Mesenchymal stem cell (in vitro differentiated cells and primary cell): ENCODE measurements at regions not wholly inside any gene's neighbourhood (a gene's known extent, or its start where the extent isn't known, plus 50 kb on each side); places are given as distances from the start of the nearest gene placed in this dataset.

ENCODE experiments used
- DNase-seq: peaks from one replicate; pipeline ENCODE4 v3.0.0-alpha.2; 2013
- H2AFZ ChIP-seq: one replicate; pipeline ENCODE4 v1.6.1; 2013; ENCODE audit warnings: low read depth, mild to moderate bottlenecking, control low read depth, inconsistent platforms, low read length, moderate library complexity
- H2AK5ac ChIP-seq: 2 replicates; pipeline ENCODE4 v1.6.1; 2013; ENCODE audit warnings: low read length, moderate library complexity, mild to moderate bottlenecking, inconsistent platforms; ENCODE audit not compliant: severe bottlenecking
- H2BK120ac ChIP-seq: one replicate; pipeline ENCODE4 v1.6.1; 2013; ENCODE audit warnings: low read depth, mild to moderate bottlenecking, inconsistent platforms, low read length, moderate library complexity
- H2BK12ac ChIP-seq, 2 experiments: one replicate each; pipeline ENCODE4 v1.6.1; 2013; ENCODE audit warnings: inconsistent platforms in 2 of 2, low read length in 2 of 2, mild to moderate bottlenecking in 2 of 2, moderate library complexity in 2 of 2, control low read depth in 1 of 2
- H2BK15ac ChIP-seq: one replicate; pipeline ENCODE4 v1.6.1; 2013; ENCODE audit warnings: mild to moderate bottlenecking, low read depth, inconsistent platforms; ENCODE audit not compliant: poor library complexity, severe bottlenecking
- H2BK5ac ChIP-seq: 2 replicates; pipeline ENCODE4 v1.6.1; 2013; ENCODE audit warnings: low read depth, mild to moderate bottlenecking, low read length, control low read depth, inconsistent platforms; ENCODE audit not compliant: poor library complexity, severe bottlenecking
- H3K14ac ChIP-seq, 2 experiments: one replicate each; pipeline ENCODE4 v1.6.1; 2013; ENCODE audit warnings: inconsistent platforms in 2 of 2, low read length in 2 of 2, control low read depth in 1 of 2, mild to moderate bottlenecking in 1 of 2, moderate library complexity in 1 of 2
- H3K18ac ChIP-seq, 2 experiments: one replicate each; pipeline ENCODE4 v1.6.1; 2013; ENCODE audit warnings: inconsistent platforms in 2 of 2, low read length in 2 of 2, control low read depth in 1 of 2, low read depth in 1 of 2, mild to moderate bottlenecking in 1 of 2
- H3K23ac ChIP-seq, 2 experiments: one replicate each; pipeline ENCODE4 v1.6.1; 2013; ENCODE audit warnings: inconsistent platforms in 2 of 2, low read length in 2 of 2, mild to moderate bottlenecking in 2 of 2, moderate library complexity in 2 of 2, control low read depth in 1 of 2
- H3K27ac ChIP-seq: 2 replicates; pipeline ENCODE4 v1.5.1; 2013; ENCODE audit warnings: mild to moderate bottlenecking, moderate library complexity, low read length, control low read depth, inconsistent platforms; ENCODE audit not compliant: poor library complexity, severe bottlenecking
- H3K27me3 ChIP-seq, 2 experiments: 2 replicates each; pipeline versions ENCODE4 v1.6.1 to v1.7.0; 2013; ENCODE audit warnings: low read length in 2 of 2, mild to moderate bottlenecking in 2 of 2, moderate library complexity in 2 of 2, control low read depth in 1 of 2, inconsistent platforms in 1 of 2; ENCODE audit not compliant: control insufficient read depth in 1 of 2, insufficient read depth in 1 of 2
- H3K36me3 ChIP-seq, 2 experiments: 2 replicates each; pipeline versions ENCODE4 v1.6.1 to v1.7.0; 2013; ENCODE audit warnings: low read length in 2 of 2, control low read depth in 1 of 2, inconsistent platforms in 1 of 2, low read depth in 1 of 2, mild to moderate bottlenecking in 1 of 2; ENCODE audit not compliant: insufficient read depth in 2 of 2, control insufficient read depth in 1 of 2
- H3K4ac ChIP-seq, 2 experiments: one replicate each; pipeline ENCODE4 v1.6.1; 2013; ENCODE audit warnings: inconsistent platforms in 2 of 2, low read length in 2 of 2, mild to moderate bottlenecking in 2 of 2, moderate library complexity in 2 of 2, control low read depth in 1 of 2, low read depth in 1 of 2
- H3K4me1 ChIP-seq: 2 replicates; pipeline ENCODE4 v1.6.1; 2013; ENCODE audit warnings: low read depth, low read length, control low read depth; ENCODE audit not compliant: control insufficient read depth, insufficient read depth
- H3K4me2 ChIP-seq: 2 replicates; pipeline ENCODE4 v1.6.1; 2013; ENCODE audit warnings: low read length, mild to moderate bottlenecking, inconsistent platforms; ENCODE audit not compliant: poor library complexity, severe bottlenecking
- H3K4me3 ChIP-seq, 2 experiments: 2 replicates each; pipeline versions ENCODE4 v1.5.1 to v1.7.0; 2013; ENCODE audit warnings: low read length in 2 of 2, mild to moderate bottlenecking in 2 of 2, control low read depth in 1 of 2, low read depth in 1 of 2; ENCODE audit not compliant: insufficient read depth in 1 of 2
- H3K79me1 ChIP-seq: replicated peaks from 2 replicates; pipeline ENCODE4 v1.6.1; 2013; ENCODE audit warnings: mild to moderate bottlenecking, control low read depth, low read length, inconsistent platforms; ENCODE audit not compliant: poor library complexity, severe bottlenecking
- H3K9ac ChIP-seq: 2 replicates; pipeline ENCODE4 v1.7.0; 2013; ENCODE audit warnings: mild to moderate bottlenecking, low read length, moderate library complexity
- H3K9me3 ChIP-seq: 2 replicates; pipeline ENCODE4 v1.7.0; 2013; ENCODE audit warnings: mild to moderate bottlenecking, low read length; ENCODE audit not compliant: control insufficient read depth
- H4K8ac ChIP-seq: one replicate; pipeline ENCODE4 v1.6.1; 2013; ENCODE audit warnings: inconsistent platforms, mild to moderate bottlenecking, low read length, moderate library complexity
- H4K91ac ChIP-seq: one replicate; pipeline ENCODE4 v1.6.1; 2013; ENCODE audit warnings: mild to moderate bottlenecking, low read length, inconsistent platforms
- WGBS: methylation state at CpG from one replicate; pipeline ENCODE4 v1.1.7; 2013; ENCODE audit warnings: mixed read lengths; 5-methylcytosine and 5-hydroxymethylcytosine counted together

DNA sequence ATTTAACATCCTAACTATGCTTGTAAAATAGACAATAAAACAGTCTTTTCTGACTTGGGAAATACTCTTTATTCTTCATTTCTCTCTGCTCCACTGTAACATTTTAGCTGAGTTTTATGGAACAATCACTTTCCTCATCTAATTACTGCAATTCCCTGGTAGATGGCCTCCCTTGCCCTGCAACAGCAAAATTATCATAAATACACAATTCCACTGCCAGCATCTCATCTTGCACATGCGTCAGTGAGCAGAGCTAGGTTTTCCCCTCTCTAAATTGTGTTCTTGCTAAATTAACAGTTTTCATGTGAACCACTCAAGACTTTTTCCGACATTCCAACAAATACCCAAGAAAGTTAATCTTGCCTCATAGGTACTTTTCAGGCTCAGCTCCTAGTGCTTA, 920.9 kb upstream of the GOT2 start:
- no peak overlapping the region for H3K14ac ChIP-seq
- no peaks in the 10 kb centered on the region for H3K79me1 ChIP-seq
- no peak overlapping the region for H2BK120ac ChIP-seq
- H2BK12ac ChIP-seq: no peak overlapping the region
- no peak overlapping the region for H2BK5ac ChIP-seq
- H4K8ac ChIP-seq: no peak overlapping the region
- H3K9me3 ChIP-seq: peaks cover 3% of the 10 kb centered on the region
- H2AFZ ChIP-seq: no peak overlapping the region
- no peak overlapping the region for H3K4ac ChIP-seq
- WGBS: 94% methylated on average over 2 of the region's 2 CpGs
- no peak overlapping the region for H3K18ac ChIP-seq
- no peak overlapping the region for H3K4me2 ChIP-seq
- H3K4me1 ChIP-seq: no peaks in the 10 kb centered on the region
- H3K27ac ChIP-seq: no peak overlapping the region
- DNase-seq: no peak
- H3K27me3 ChIP-seq: no peaks in the 10 kb centered on the region
- H3K9ac ChIP-seq: no peak overlapping the region
- no peak overlapping the region for H3K4me3 ChIP-seq
- H3K36me3 ChIP-seq: no peaks in the 10 kb centered on the region
- H4K91ac ChIP-seq: no peak overlapping the region
- H2AK5ac ChIP-seq: no peak overlapping the region
- H2BK15ac ChIP-seq: no peak overlapping the region
- no peak overlapping the region for H3K23ac ChIP-seq

- Histone ChIP-seq H3K27me3 (no peaks in the 10 kb centered on the region), H2BK12ac (no peak overlapping the region), H4K8ac (no peak overlapping the region), H2BK15ac (no peak overlapping the region), H3K4ac (no peak overlapping the region), H3K9me3 (peaks cover 3% of the 10 kb centered on the region), H3K14ac (no peak overlapping the region), H3K4me1 (no peaks in the 10 kb centered on the region), H2AFZ (no peak overlapping the region), H3K23ac (no peak overlapping the region), H2BK120ac (no peak overlapping the region), H3K9ac (no peak overlapping the region), H3K27ac (no peak overlapping the region), H3K18ac (no peak overlapping the region), H3K79me1 (no peaks in the 10 kb centered on the region), H3K36me3 (no peaks in the 10 kb centered on the region), H4K91ac (no peak overlapping the region), H3K4me2 (no peak overlapping the region), H2BK5ac (no peak overlapping the region), H2AK5ac (no peak overlapping the region), H3K4me3 (no peak overlapping the region)
- DNase-seq: no peak
- WGBS: 100% methylated on average over 1 of the region's 1 CpG
Measured at GRCh38 chr16:59654455-59654854, 920.3 kb upstream of the GOT2 start.

DNA sequence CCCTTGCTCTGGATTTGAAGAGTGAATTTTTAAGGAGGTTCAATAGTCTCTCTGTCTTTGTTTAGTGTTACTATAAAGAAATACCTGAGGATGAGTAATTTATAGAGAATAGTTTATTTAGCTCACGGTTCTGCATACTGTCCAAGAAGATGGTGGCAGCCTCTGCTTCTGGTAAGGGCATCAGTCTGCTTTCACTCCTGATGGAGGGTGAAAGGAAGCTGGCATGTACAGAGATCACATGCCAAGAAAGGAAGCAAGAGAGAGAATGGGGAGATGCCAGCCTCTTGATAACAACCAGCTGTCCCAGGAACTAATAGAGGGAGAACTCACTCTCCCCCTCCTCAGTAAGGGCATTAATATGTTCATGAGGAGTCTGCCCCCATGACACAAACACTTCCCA, 917.5 kb upstream of the GOT2 start:
- Histone ChIP-seq H3K36me3 (no peaks in the 10 kb centered on the region), H3K27ac (no peak overlapping the region), H3K18ac (no peak overlapping the region), H2AK5ac (no peak overlapping the region), H2BK5ac (no peak overlapping the region), H4K91ac (no peak overlapping the region), H3K14ac (no peak overlapping the region), H2BK15ac (no peak overlapping the region), H3K4ac (no peak overlapping the region), H2BK12ac (no peak overlapping the region), H3K27me3 (no peaks in the 10 kb centered on the region), H2AFZ (no peak overlapping the region), H3K23ac (no peak overlapping the region), H3K9ac (no peak overlapping the region), H3K9me3 (peaks cover 6% of the 10 kb centered on the region), H3K79me1 (no peaks in the 10 kb centered on the region), H3K4me2 (no peak overlapping the region), H4K8ac (no peak overlapping the region), H3K4me1 (no peaks in the 10 kb centered on the region), H3K4me3 (no peak overlapping the region), H2BK120ac (no peak overlapping the region)
- no peak for DNase-seq
- WGBS: 79% methylated on average over 1 of the region's 1 CpG

DNA sequence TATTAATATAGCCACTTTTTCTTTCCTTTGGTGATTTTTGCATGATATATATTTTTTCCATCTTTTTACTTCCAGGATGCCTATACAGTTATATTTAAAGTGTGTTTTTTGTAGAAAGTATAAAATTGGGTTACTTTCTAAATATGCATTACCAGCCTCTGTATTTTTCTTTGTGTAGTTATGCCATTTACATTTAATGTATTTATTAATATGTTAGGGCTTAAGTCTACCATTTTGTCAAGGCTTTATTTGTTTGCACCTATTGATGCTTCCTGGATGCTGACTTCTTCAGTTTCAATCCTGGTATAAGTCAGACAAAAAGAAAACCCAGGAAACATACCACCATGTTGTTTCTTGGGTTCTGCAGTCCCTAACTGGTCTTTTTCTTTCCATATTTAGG, 911.1 kb upstream of the GOT2 start:
- Histone ChIP-seq H2AK5ac (no peak overlapping the region), H3K4me3 (no peak overlapping the region), H3K18ac (no peak overlapping the region), H3K4me1 (no peaks in the 10 kb centered on the region), H4K8ac (no peak overlapping the region), H3K23ac (no peak overlapping the region), H2AFZ (no peak overlapping the region), H2BK15ac (no peak overlapping the region), H3K4me2 (no peak overlapping the region), H3K9ac (no peak overlapping the region), H4K91ac (no peak overlapping the region), H3K36me3 (no peaks in the 10 kb centered on the region), H2BK12ac (no peak overlapping the region), H3K27me3 (no peaks in the 10 kb centered on the region), H3K79me1 (no peaks in the 10 kb centered on the region), H3K4ac (no peak overlapping the region), H3K9me3 (peaks cover 25% of the 10 kb centered on the region), H3K14ac (no peak overlapping the region), H2BK5ac (no peak overlapping the region), H2BK120ac (no peak overlapping the region), H3K27ac (no peak overlapping the region)
- no peak for DNase-seq
